K562 (cell line): ENCODE measurements at regions not wholly inside any gene's neighbourhood (a gene's known extent, or its start where the extent isn't known, plus 50 kb on each side); places are given as distances from the start of the nearest gene placed in this dataset.
A peak's percentile ranks its signal among the peaks of the same experiment; 100 is the strongest.

ENCODE experiments used
- ATAC-seq: fragments of 200-7000 bp; cut with Tn5 transposase; 3 replicates; pipeline ENCODE4 v1.9.1; 2020; ENCODE audit warnings: moderate library complexity
- BruUV-seq: library from RNA; stranded (reverse); fragments of 400-500 nt; replicated peaks from 2 replicates; lab custom pipeline; 2021; lab: Mats Ljungman, UMichigan
- CTCF ChIA-PET: fragments of 300-600 bp; formaldehyde crosslinking; extraction: SDS; loops from one replicate; lab custom pipeline; 2021; ENCODE audit warnings: low intra/inter-chr PET ratio; lab: Yijun Ruan, JAX
- POLR2A ChIA-PET: fragments of 300-600, 350-650 bp; sonication (Branson Sonifier 250); formaldehyde crosslinking; extraction: SDS; loops from one replicate; lab custom pipeline; 2021; ENCODE audit warnings: antibody characterized with exemption, inconsistent platforms; lab: Yijun Ruan, JAX
- DNase-seq, 4 experiments: peaks; one replicate each; pipeline versions ENCODE4 v3.0.0 to v3.0.0-alpha.2; 2011 to 2018; ENCODE audit warnings: low spot score in 3 of 4, mixed read lengths in 3 of 4; ENCODE audit errors: extremely low read depth in 1 of 4
- FAIRE-seq: peaks from 2 replicates; lab custom pipeline; 2011; peaks lifted over from hg19 to GRCh38; lab: Jason Lieb, UNC
- H2AFZ ChIP-seq: 2 replicates; pipeline ENCODE4 v1.6.0; 2011; ENCODE audit warnings: low read depth, low read length, control low read depth, inconsistent platforms
- H3K27ac ChIP-seq: fragments of 200-600 bp; 3 replicates; pipeline ENCODE4 v1.8.0; 2011; ENCODE audit warnings: low read depth, mild to moderate bottlenecking, control low read depth, inconsistent platforms, low read length, moderate library complexity, mixed read lengths; ENCODE audit errors: extremely low read depth
- H3K27me3 ChIP-seq, 2 experiments: fragments of 300-600 bp in 1 of 2; 2 replicates in 1 of 2; 3 replicates in 1 of 2; pipeline versions ENCODE4 v1.6.0 to v1.8.0; 2011; ENCODE audit warnings: inconsistent platforms in 2 of 2, low read length in 2 of 2, mild to moderate bottlenecking in 1 of 2, mixed read lengths in 1 of 2, moderate library complexity in 1 of 2; ENCODE audit not compliant: control insufficient read depth in 2 of 2, insufficient read depth in 2 of 2
- H3K36me3 ChIP-seq: fragments of 300-600 bp; 3 replicates; pipeline ENCODE4 v1.8.0; 2011; ENCODE audit warnings: mild to moderate bottlenecking, low read length, inconsistent platforms; ENCODE audit not compliant: control insufficient read depth, insufficient read depth
- H3K4me1 ChIP-seq, 2 experiments: fragments of 200-600 bp in 1 of 2; replicated peaks in 1 of 2; 2 replicates in 1 of 2; 3 replicates in 1 of 2; pipeline versions ENCODE4 v1.5.1 to v1.8.0; 2011; ENCODE audit warnings: inconsistent platforms in 2 of 2, low read length in 2 of 2, mild to moderate bottlenecking in 1 of 2, mixed read lengths in 1 of 2, moderate library complexity in 1 of 2; ENCODE audit not compliant: control insufficient read depth in 2 of 2, insufficient read depth in 2 of 2
- H3K4me2 ChIP-seq: 2 replicates; pipeline ENCODE4 v1.6.1; 2011; ENCODE audit warnings: low read length, control low read depth, inconsistent platforms, mixed read lengths; ENCODE audit not compliant: insufficient read depth
- H3K4me3 ChIP-seq: fragments of 200-600 bp; sonication (generic), shearing (Covaris generic); 2 replicates; pipeline ENCODE4 v1.5.1; 2016; ENCODE audit warnings: control low read depth, inconsistent platforms
- H3K79me2 ChIP-seq: fragments of 200-600 bp; 3 replicates; pipeline ENCODE4 v1.8.0; 2011; ENCODE audit warnings: low read length, inconsistent platforms; ENCODE audit not compliant: control insufficient read depth, insufficient read depth
- H3K9ac ChIP-seq, 2 experiments: 2 replicates each; pipeline versions ENCODE4 v1.6.0 to v1.6.1; 2011; ENCODE audit warnings: low read depth in 2 of 2, low read length in 2 of 2, control low read depth in 1 of 2, inconsistent platforms in 1 of 2, mild to moderate bottlenecking in 1 of 2, mixed read lengths in 1 of 2; ENCODE audit not compliant: insufficient read depth in 1 of 2
- H3K9me1 ChIP-seq: one replicate; pipeline ENCODE4 v1.6.0; 2011; ENCODE audit warnings: inconsistent platforms, mild to moderate bottlenecking, low read length, moderate library complexity; ENCODE audit not compliant: control insufficient read depth, insufficient read depth
- H3K9me3 ChIP-seq: replicated peaks from 2 replicates; pipeline ENCODE4 v1.5.1; 2011; ENCODE audit warnings: low read depth, low read length, inconsistent platforms; ENCODE audit not compliant: control insufficient read depth, insufficient read depth
- H4K20me1 ChIP-seq: replicated peaks from 2 replicates; pipeline ENCODE4 v1.6.1; 2011; ENCODE audit warnings: low read length, inconsistent platforms, mixed read lengths; ENCODE audit not compliant: control insufficient read depth, insufficient read depth
- NFIX ChIP-seq: fragments of 250-450 bp; sonication (Bioruptor Pico); IDR thresholded peaks from 2 replicates; pipeline ENCODE4 v1.4.0; 2020; ENCODE audit warnings: low read depth, mild to moderate bottlenecking, moderate library complexity
- WGBS: fragments of 100-300 bp; shearing (Covaris generic); methylation state at CpG from one replicate; pipeline ENCODE4 v1.1.6; 2016; ENCODE audit warnings: low coverage, mixed read lengths; ENCODE audit not compliant: insufficient coverage; ENCODE audit errors: missing lambda C conversion rate; 5-methylcytosine and 5-hydroxymethylcytosine counted together
- in situ Hi-C: fragments of 300-500 bp; cut with MboI; formaldehyde crosslinking; loops from 4 replicates; pipeline ENCODE4 v1.15.0; 2018; ENCODE audit warnings: inconsistent platforms, mixed read lengths
- intact Hi-C: fragments of 100-400 bp; cut with micrococcal nuclease; formaldehyde crosslinking; loops from 2 replicates; pipeline ENCODE4 v1.14.2; 2022
- TF ChIP-seq, protein P1 (sequence below), 2 experiments: fragments of 450-650 bp; formaldehyde crosslinking in 1 of 2; IDR thresholded peaks; 2 replicates each; pipeline versions ENCODE4 v1.4.0 to v1.6.1; 2014 to 2020; ENCODE audit warnings: mild to moderate bottlenecking in 2 of 2, borderline replicate concordance in 1 of 2, low read depth in 1 of 2

GRCh38 chr10:3691482-3691881, 93.5 kb downstream of the KLF6 start:
- ChIA-PET CTCF (no interaction called here), POLR2A (interaction anchor here (0.6 to 1.5 kb wide), 2 partner anchors 38 to 66 kb away, joined by 4 read pairs; no protein-coding TSS in a partner anchor)
- intact Hi-C loops (no loop called here), in situ Hi-C loops (no loop called here)
- TF ChIP-seq NFIX (CRISPR knock-in tag): no peak
- TF ChIP-seq, protein P1, sequence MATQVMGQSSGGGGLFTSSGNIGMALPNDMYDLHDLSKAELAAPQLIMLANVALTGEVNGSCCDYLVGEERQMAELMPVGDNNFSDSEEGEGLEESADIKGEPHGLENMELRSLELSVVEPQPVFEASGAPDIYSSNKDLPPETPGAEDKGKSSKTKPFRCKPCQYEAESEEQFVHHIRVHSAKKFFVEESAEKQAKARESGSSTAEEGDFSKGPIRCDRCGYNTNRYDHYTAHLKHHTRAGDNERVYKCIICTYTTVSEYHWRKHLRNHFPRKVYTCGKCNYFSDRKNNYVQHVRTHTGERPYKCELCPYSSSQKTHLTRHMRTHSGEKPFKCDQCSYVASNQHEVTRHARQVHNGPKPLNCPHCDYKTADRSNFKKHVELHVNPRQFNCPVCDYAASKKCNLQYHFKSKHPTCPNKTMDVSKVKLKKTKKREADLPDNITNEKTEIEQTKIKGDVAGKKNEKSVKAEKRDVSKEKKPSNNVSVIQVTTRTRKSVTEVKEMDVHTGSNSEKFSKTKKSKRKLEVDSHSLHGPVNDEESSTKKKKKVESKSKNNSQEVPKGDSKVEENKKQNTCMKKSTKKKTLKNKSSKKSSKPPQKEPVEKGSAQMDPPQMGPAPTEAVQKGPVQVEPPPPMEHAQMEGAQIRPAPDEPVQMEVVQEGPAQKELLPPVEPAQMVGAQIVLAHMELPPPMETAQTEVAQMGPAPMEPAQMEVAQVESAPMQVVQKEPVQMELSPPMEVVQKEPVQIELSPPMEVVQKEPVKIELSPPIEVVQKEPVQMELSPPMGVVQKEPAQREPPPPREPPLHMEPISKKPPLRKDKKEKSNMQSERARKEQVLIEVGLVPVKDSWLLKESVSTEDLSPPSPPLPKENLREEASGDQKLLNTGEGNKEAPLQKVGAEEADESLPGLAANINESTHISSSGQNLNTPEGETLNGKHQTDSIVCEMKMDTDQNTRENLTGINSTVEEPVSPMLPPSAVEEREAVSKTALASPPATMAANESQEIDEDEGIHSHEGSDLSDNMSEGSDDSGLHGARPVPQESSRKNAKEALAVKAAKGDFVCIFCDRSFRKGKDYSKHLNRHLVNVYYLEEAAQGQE (IDR thresholded peaks at IDR 0.05; ENCODE audit: borderline replicate concordance): peak; percentile 75
- TF ChIP-seq, protein P1 (CRISPR knock-in tag; IDR thresholded peaks at IDR 0.05; ENCODE audit: low read depth): peak; percentile 54; the same call in 1 of the 2 replicates
- no peak overlapping the region for H2AFZ ChIP-seq
- H3K4me1 ChIP-seq: peaks cover 0 to 10% of the 10 kb centered on the region in 2 experiments; a peak in 1 of 5 replicates
- no peaks in the 10 kb centered on the region for H3K9me1 ChIP-seq
- H3K9me3 ChIP-seq: no peaks in the 10 kb centered on the region
- H3K4me2 ChIP-seq: no peak overlapping the region
- 35% methylated on average over 8 of the region's 8 CpGs for WGBS
- H3K79me2 ChIP-seq: no peaks in the 10 kb centered on the region
- no peaks in the 10 kb centered on the region for H3K36me3 ChIP-seq
- FAIRE-seq: peak; percentile 40
- H4K20me1 ChIP-seq: no peaks in the 10 kb centered on the region
- H3K27ac ChIP-seq: no peak overlapping the region
- no TSS peak for BruUV-seq
- no peak overlapping the region for H3K4me3 ChIP-seq
- ATAC-seq: no peak
- H3K27me3 ChIP-seq: peaks cover 0 to 20% of the 10 kb centered on the region in 2 experiments; a peak in 4 of 5 replicates
- no peak for DNase-seq
- no peak overlapping the region for H3K9ac ChIP-seq
